Tibial nerve (tissue), 4 donors: ENCODE measurements at regions not wholly inside any gene's neighbourhood (a gene's known extent, or its start where the extent isn't known, plus 50 kb on each side); places are given as distances from the start of the nearest gene placed in this dataset.
A peak's percentile ranks its signal among the peaks of the same experiment; 100 is the strongest.

Experiments used
- DNase-seq, 2 donors: peaks; one replicate each; pipeline ENCODE4 v3.0.0-alpha.2; 2019; ENCODE audit warnings: low spot score in 2 of 2
- H3K27ac ChIP-seq, 4 donors: fragments of 200-600 bp; sonication (generic) in 3 of 4; one replicate each; pipeline ENCODE4 v1.5.1; 2017 to 2019; ENCODE audit warnings: mild to moderate bottlenecking in 1 of 4
- H3K27me3 ChIP-seq, 2 donors: fragments of 200-600 bp; sonication (generic) in 1 of 2; one replicate each; pipeline versions ENCODE4 v1.5.1 to v1.6.0; 2017 to 2019
- H3K36me3 ChIP-seq, 3 donors: fragments of 200-600 bp; sonication (generic); one replicate each; pipeline ENCODE4 v1.5.1; 2018 to 2019
- H3K4me1 ChIP-seq, 4 donors: fragments of 200-600 bp; sonication (generic) in 3 of 4; one replicate each; pipeline ENCODE4 v1.5.1; 2017 to 2019
- H3K4me3 ChIP-seq, 4 donors: fragments of 200-600 bp; sonication (generic) in 3 of 4; one replicate each; pipeline ENCODE4 v1.5.1; 2017 to 2019; ENCODE audit warnings: mild to moderate bottlenecking in 1 of 4, moderate library complexity in 1 of 4
- H3K9me3 ChIP-seq, 4 donors: fragments of 200-600 bp; sonication (generic) in 3 of 4; one replicate each; pipeline ENCODE4 v1.5.1; 2017 to 2019
- EP300 ChIP-seq, 2 donors: sonication (generic); formaldehyde crosslinking; IDR thresholded peaks; one replicate each; pipeline ENCODE4 v1.6.1; 2017; ENCODE audit warnings: antibody characterized with exemption in 2 of 2, mild to moderate bottlenecking in 1 of 2
- POLR2A ChIP-seq, 2 donors: fragments of 450-650 bp; IDR thresholded peaks; one replicate each; pipeline ENCODE4 v1.6.1; 2017; ENCODE audit warnings: antibody characterized with exemption in 2 of 2, mild to moderate bottlenecking in 2 of 2, moderate library complexity in 2 of 2
- WGBS, 2 donors: methylation state at CpG; one replicate each; pipeline ENCODE4 v1.1.5; 2018; 5-methylcytosine and 5-hydroxymethylcytosine counted together
- TF ChIP-seq, protein P1 (sequence below), 5 experiments: fragments of 200-600 bp in 3 of 5; fragments of 450-650 bp in 2 of 5; sonication (generic) in 3 of 5; IDR thresholded peaks; one replicate each; pipeline ENCODE4 v1.5.1; 2016 to 2019; ENCODE audit warnings: antibody characterized with exemption in 5 of 5, mild to moderate bottlenecking in 3 of 5, moderate library complexity in 2 of 5

DNA sequence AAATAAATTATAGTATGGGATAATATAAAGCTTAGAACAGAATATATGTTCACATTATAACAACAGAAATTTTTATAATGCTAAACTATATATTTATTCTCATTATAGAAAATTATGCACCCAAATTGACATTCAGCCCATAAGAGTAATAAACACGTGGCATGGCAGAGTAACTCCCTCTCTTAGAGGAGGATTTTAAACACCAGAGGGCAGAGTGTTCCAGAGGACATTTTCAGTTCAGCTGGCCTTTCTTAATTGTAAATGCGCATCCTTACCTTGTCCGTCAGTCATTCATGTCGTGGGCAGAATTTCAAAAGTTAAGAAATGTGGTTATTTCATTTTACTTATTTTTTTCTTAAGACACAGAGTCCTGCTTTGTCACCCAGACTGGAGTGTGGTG lies 147.1 kb downstream of the TANC2 start:
- WGBS, 2 donors: 72 to 82% methylated on average over 4 of the region's 4 CpGs
- Histone ChIP-seq H3K27me3 (no peaks in the 10 kb centered on the region), H3K4me1 (no peaks in the 10 kb centered on the region), H3K36me3 (no peaks in the 10 kb centered on the region), H3K27ac (no peak overlapping the region), H3K4me3 (no peak overlapping the region), H3K9me3 (no peaks in the 10 kb centered on the region)
- TF ChIP-seq, protein P1, sequence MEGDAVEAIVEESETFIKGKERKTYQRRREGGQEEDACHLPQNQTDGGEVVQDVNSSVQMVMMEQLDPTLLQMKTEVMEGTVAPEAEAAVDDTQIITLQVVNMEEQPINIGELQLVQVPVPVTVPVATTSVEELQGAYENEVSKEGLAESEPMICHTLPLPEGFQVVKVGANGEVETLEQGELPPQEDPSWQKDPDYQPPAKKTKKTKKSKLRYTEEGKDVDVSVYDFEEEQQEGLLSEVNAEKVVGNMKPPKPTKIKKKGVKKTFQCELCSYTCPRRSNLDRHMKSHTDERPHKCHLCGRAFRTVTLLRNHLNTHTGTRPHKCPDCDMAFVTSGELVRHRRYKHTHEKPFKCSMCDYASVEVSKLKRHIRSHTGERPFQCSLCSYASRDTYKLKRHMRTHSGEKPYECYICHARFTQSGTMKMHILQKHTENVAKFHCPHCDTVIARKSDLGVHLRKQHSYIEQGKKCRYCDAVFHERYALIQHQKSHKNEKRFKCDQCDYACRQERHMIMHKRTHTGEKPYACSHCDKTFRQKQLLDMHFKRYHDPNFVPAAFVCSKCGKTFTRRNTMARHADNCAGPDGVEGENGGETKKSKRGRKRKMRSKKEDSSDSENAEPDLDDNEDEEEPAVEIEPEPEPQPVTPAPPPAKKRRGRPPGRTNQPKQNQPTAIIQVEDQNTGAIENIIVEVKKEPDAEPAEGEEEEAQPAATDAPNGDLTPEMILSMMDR (IDR thresholded peaks at IDR 0.05): peak in 1 of 5 experiments; percentile 7
- no peak for TF ChIP-seq EP300 (IDR thresholded peaks at IDR 0.05)
- TF ChIP-seq POLR2A (IDR thresholded peaks at IDR 0.05): no peak
- DNase-seq: no peak

DNA sequence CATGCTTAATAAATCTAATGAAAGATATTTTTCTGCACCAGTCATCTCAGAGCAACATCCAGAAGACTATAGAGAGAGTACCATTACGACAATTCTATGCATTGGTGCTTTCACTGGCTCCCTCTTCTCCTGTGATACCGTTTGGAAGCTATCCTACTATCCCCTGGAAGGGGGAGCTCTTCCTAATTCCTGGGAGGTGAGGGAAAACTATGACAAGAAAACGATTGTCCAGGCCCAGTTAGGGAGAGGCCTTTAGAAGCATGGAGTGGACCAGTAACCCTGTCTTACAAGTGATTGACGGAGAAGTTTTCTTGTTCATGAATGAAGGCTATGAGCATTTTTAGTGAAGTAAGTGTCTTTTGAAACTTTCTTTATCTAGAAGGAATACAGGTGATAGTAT lies 150.2 kb downstream of the TANC2 start:
- Histone ChIP-seq H3K36me3 (no peaks in the 10 kb centered on the region), H3K4me1 (no peaks in the 10 kb centered on the region), H3K4me3 (no peak overlapping the region), H3K27me3 (no peaks in the 10 kb centered on the region), H3K9me3 (no peaks in the 10 kb centered on the region), H3K27ac (no peak overlapping the region)
- 65 to 68% methylated on average over 4 of the region's 4 CpGs for WGBS, 2 donors
- DNase-seq: no peak
- TF ChIP-seq POLR2A (IDR thresholded peaks at IDR 0.05) (no peak), EP300 (IDR thresholded peaks at IDR 0.05) (no peak)
- TF ChIP-seq, protein P1 (IDR thresholded peaks at IDR 0.05): no peak

DNA sequence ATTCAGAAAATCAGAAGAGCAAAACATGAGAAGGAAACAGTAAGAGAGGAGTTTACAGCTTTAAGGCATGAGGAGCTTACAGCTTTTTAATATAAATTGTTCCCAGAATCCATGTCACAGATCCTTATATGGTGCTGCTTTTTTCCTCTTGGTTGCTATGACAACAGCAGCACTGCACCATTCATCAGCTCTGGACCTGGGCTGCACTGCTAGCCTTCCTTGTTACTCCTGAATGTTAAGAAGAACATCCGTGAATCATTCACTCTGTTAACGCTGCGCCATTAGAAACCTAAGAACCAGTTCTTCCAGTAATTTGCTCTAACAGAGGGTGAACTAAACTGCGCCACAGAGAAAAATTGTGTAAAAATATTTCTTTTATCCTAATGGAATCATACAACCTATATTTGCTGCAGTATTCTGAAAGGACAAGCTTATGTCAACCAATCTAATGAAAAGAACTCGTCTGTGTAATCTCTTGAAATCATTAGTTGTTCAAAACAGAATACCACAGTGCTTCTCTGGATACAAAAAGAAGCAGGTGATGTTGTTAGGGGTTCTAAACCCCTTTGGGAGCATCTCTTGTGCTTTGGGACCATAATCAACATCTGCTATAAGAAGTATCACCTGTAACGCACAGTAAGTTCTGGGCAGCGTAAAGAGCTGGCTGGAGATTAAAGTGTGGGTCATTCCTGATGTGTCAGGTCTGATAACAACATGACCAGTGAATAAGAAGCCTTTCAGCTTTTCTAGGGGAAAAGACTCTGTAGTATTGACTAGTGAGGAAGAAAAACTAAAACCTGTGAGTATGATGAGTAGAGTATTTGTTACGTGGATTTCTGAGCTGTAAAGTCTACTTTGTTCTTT lies 151.2 kb downstream of the TANC2 start:
- no peaks in the 10 kb centered on the region for H3K36me3 ChIP-seq
- WGBS, 2 donors: 89 to 91% methylated on average over 8 of the region's 8 CpGs

DNA sequence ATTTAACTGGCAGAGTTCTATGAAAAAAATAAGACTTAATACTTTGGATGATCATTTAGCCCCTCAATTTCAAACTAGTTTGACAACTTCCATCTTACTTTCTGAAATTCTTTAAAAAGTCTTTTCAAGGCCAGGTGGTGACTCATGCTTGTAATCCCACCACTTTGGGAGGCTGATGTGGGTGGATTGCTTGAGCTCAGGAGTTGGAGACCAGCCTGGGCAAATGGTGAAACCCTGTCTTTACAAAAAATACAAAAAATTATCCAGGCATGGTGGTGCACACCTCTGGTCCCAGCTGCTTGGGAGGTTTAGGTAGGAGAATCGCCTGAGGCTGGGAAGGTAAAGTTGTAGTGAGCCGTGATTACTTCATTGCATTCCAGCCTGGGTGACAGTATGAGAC lies 154.4 kb downstream of the TANC2 start:
- 96 to 100% methylated on average over 2 of the region's 2 CpGs for WGBS, 2 donors
- Histone ChIP-seq H3K4me3 (no peak overlapping the region), H3K27ac (no peak overlapping the region), H3K9me3 (no peaks in the 10 kb centered on the region), H3K27me3 (no peaks in the 10 kb centered on the region), H3K4me1 (no peaks in the 10 kb centered on the region), H3K36me3 (no peaks in the 10 kb centered on the region)
- TF ChIP-seq, protein P1 (IDR thresholded peaks at IDR 0.05): no peak
- TF ChIP-seq POLR2A (IDR thresholded peaks at IDR 0.05) (no peak), EP300 (IDR thresholded peaks at IDR 0.05) (no peak)
- no peak for DNase-seq

More for the DNA sequence above, 151.2 kb downstream of the TANC2 start:
- Histone ChIP-seq H3K4me3 (no peak overlapping the region), H3K4me1 (no peaks in the 10 kb centered on the region), H3K9me3 (no peaks in the 10 kb centered on the region), H3K27ac (no peak overlapping the region), H3K27me3 (no peaks in the 10 kb centered on the region)
- no peak for TF ChIP-seq EP300 (IDR thresholded peaks at IDR 0.05)
- TF ChIP-seq, protein P1 (IDR thresholded peaks at IDR 0.05): no peak
- no peak for TF ChIP-seq POLR2A (IDR thresholded peaks at IDR 0.05)
- DNase-seq: no peak

DNA sequence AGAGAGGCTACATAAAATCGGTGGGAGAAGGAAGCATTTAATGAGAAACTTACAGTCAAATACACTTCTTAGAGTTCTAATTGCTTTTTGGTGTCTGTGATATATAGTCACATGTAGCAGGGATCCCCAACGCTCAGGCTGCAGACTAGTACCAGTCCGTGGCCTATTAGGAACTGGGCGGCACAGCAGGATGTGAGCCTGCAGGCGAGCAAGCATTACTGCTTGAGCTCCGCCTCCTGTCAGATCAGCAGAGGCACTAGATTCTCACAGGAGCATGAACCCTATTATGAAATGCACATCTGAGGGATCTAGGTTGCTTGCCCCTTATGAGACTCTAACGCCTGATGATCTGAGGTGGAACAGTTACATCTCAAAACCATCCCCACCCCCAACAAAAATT lies 158.5 kb downstream of the TANC2 start:
- no peak for TF ChIP-seq EP300 (IDR thresholded peaks at IDR 0.05)
- TF ChIP-seq POLR2A (IDR thresholded peaks at IDR 0.05): no peak
- TF ChIP-seq, protein P1 (IDR thresholded peaks at IDR 0.05): no peak
- no peaks in the 10 kb centered on the region for H3K36me3 ChIP-seq
- H3K9me3 ChIP-seq: no peaks in the 10 kb centered on the region
- no peak overlapping the region for H3K27ac ChIP-seq
- H3K27me3 ChIP-seq: no peaks in the 10 kb centered on the region
- DNase-seq: no peak
- H3K4me3 ChIP-seq: no peak overlapping the region
- no peaks in the 10 kb centered on the region for H3K4me1 ChIP-seq
- 79 to 89% methylated on average over 7 of the region's 7 CpGs for WGBS, 2 donors
